Epithelial cell of esophagus (primary cell): ENCODE measurements at regions not wholly inside any gene's neighbourhood (a gene's known extent, or its start where the extent isn't known, plus 50 kb on each side); places are given as distances from the start of the nearest gene placed in this dataset.

Experiments used
- DNase-seq: peaks from one replicate; pipeline ENCODE4 v3.0.0; 2010; ENCODE audit warnings: low read depth
- H3K4me3 ChIP-seq: 2 replicates; pipeline ENCODE4 v1.5.1; 2011; ENCODE audit warnings: mild to moderate bottlenecking, low read length, control low read depth
- CTCF ChIP-seq: IDR thresholded peaks from 2 replicates; pipeline ENCODE4 v1.5.1; 2011; ENCODE audit warnings: low read depth, mild to moderate bottlenecking, low read length, control low read depth, inconsistent platforms; ENCODE audit not compliant: insufficient read depth; ENCODE audit errors: missing control alignments

- no peak for TF ChIP-seq CTCF
- no peak for DNase-seq
- no peak overlapping the region for H3K4me3 ChIP-seq
Observed at GRCh38 chr3:18132991-18133390, 292.1 kb downstream of the SATB1 start.

- no peak for DNase-seq
- TF ChIP-seq CTCF = no peak
- no peak overlapping the region for H3K4me3 ChIP-seq
Observed at GRCh38 chr3:18127859-18128681, 297.1 kb downstream of the SATB1 start.

- TF ChIP-seq CTCF = no peak
- H3K4me3 ChIP-seq = no peak overlapping the region
- no peak for DNase-seq
Observed at GRCh38 chr3:18127174-18127858, 297.8 kb downstream of the SATB1 start.

- no peak overlapping the region for H3K4me3 ChIP-seq
- no peak for TF ChIP-seq CTCF
- DNase-seq = no peak
Observed at GRCh38 chr3:18126772-18127171, 298.4 kb downstream of the SATB1 start.

GRCh38 chr3:18124501-18124900, 300.6 kb downstream of the SATB1 start:
- peak; percentile 76 for DNase-seq
- TF ChIP-seq CTCF = no peak
- H3K4me3 ChIP-seq = no peak overlapping the region

- peak; percentile 28 for DNase-seq
- H3K4me3 ChIP-seq = no peak overlapping the region
- no peak for TF ChIP-seq CTCF
Observed at GRCh38 chr3:18122264-18122663, 302.9 kb downstream of the SATB1 start.
